GM23338 (cell line): ENCODE measurements at regions not wholly inside any gene's neighbourhood (a gene's known extent, or its start where the extent isn't known, plus 50 kb on each side); places are given as distances from the start of the nearest gene placed in this dataset.

Experiments used
- ATAC-seq: fragments of 200-7000 bp; cut with Tn5 transposase; 3 replicates; pipeline ENCODE4 v1.9.1; 2020
- DNase-seq: peaks from one replicate; pipeline ENCODE4 v3.0.0-alpha.2; 2015; ENCODE audit warnings: low spot score
- H2AFZ ChIP-seq: fragments of 200-600 bp; sonication (generic); 2 replicates; pipeline ENCODE4 v1.8.0; 2016; ENCODE audit warnings: antibody characterized with exemption, mild to moderate bottlenecking, moderate library complexity
- H3F3A ChIP-seq: fragments of 200-600 bp; sonication (generic); replicated peaks from 2 replicates; pipeline ENCODE4 v1.8.0; 2017; ENCODE audit warnings: antibody characterized with exemption, mixed run types, low read depth
- H3K27ac ChIP-seq: fragments of 200-600 bp; sonication (generic); 2 replicates; pipeline ENCODE4 v1.6.1; 2016; ENCODE audit warnings: low read depth
- H3K27me3 ChIP-seq: fragments of 200-600 bp; sonication (generic); 2 replicates; pipeline ENCODE4 v1.8.0; 2016; ENCODE audit warnings: mild to moderate bottlenecking, mixed run types, moderate library complexity; ENCODE audit not compliant: insufficient read depth
- H3K36me3 ChIP-seq: fragments of 200-600 bp; sonication (generic); 2 replicates; pipeline ENCODE4 v1.8.0; 2016; ENCODE audit warnings: mild to moderate bottlenecking; ENCODE audit not compliant: insufficient read depth
- H3K4me1 ChIP-seq: fragments of 200-600 bp; sonication (generic); 2 replicates; pipeline ENCODE4 v1.8.0; 2016; ENCODE audit warnings: mild to moderate bottlenecking, moderate library complexity; ENCODE audit not compliant: insufficient read depth
- H3K4me2 ChIP-seq: fragments of 200-600 bp; sonication (generic); 2 replicates; pipeline ENCODE4 v1.7.1; 2017; ENCODE audit warnings: mixed run types
- H3K4me3 ChIP-seq: fragments of 200-600 bp; sonication (generic); 2 replicates; pipeline ENCODE4 v1.6.1; 2016; ENCODE audit warnings: mixed run types
- H3K79me2 ChIP-seq: fragments of 200-600 bp; sonication (generic); replicated peaks from 2 replicates; pipeline ENCODE4 v1.8.0; 2017; ENCODE audit warnings: mild to moderate bottlenecking; ENCODE audit not compliant: insufficient read depth
- H3K9me2 ChIP-seq: fragments of 200-600 bp; sonication (generic); 2 replicates; pipeline ENCODE4 v1.8.0; 2017; ENCODE audit not compliant: insufficient read depth
- H4K20me1 ChIP-seq: fragments of 200-600 bp; sonication (generic); replicated peaks from 2 replicates; pipeline ENCODE4 v1.8.0; 2017; ENCODE audit warnings: mild to moderate bottlenecking; ENCODE audit not compliant: insufficient read depth
- H3K27ac Mint-ChIP-seq: 2 replicates; pipeline ENCODE4 v1.8.0; 2020; ENCODE audit warnings: inconsistent platforms, mild to moderate bottlenecking, moderate library complexity, mixed read lengths
- H3K27me3 Mint-ChIP-seq: 3 replicates; pipeline ENCODE4 v1.8.0; 2022; ENCODE audit warnings: low read depth, mild to moderate bottlenecking, moderate library complexity, mixed read lengths, inconsistent platforms; ENCODE audit not compliant: insufficient read depth, poor library complexity
- H3K36me3 Mint-ChIP-seq: 3 replicates; pipeline ENCODE4 v1.8.0; 2021; ENCODE audit warnings: low read depth, mild to moderate bottlenecking, inconsistent platforms, moderate library complexity, mixed read lengths
- H3K4me1 Mint-ChIP-seq: 3 replicates; pipeline ENCODE4 v1.8.0; 2020; ENCODE audit warnings: mild to moderate bottlenecking, inconsistent platforms, mixed read lengths
- H3K4me3 Mint-ChIP-seq: 3 replicates; pipeline ENCODE4 v1.8.0; 2021; ENCODE audit warnings: moderate library complexity, mild to moderate bottlenecking, inconsistent platforms, mixed read lengths
- H3K9me3 Mint-ChIP-seq: 3 replicates; pipeline ENCODE4 v1.8.0; 2020; ENCODE audit warnings: moderate library complexity, mild to moderate bottlenecking, inconsistent platforms, mixed read lengths
- CREB1 ChIP-seq: fragments of 250-450 bp; sonication (Bioruptor Pico); IDR thresholded peaks from 2 replicates; pipeline ENCODE4 v1.5.0; 2020; ENCODE audit warnings: low read depth, mild to moderate bottlenecking, moderate library complexity
- CTCF ChIP-seq, 2 experiments: fragments of 200-600 bp in 1 of 2; sonication (generic) in 1 of 2; conservative IDR thresholded peaks; 2 replicates each; pipeline versions ENCODE4 v1.5.1 to v1.6.1; 2016 to 2017; ENCODE audit warnings: antibody characterized with exemption in 2 of 2, low read depth in 2 of 2, mild to moderate bottlenecking in 2 of 2, moderate library complexity in 1 of 2
- ETS1 ChIP-seq: IDR thresholded peaks from 2 replicates; pipeline ENCODE4 v1.6.1; 2016; ENCODE audit warnings: antibody characterized with exemption
- EZH2 ChIP-seq: fragments of 200-600 bp; sonication (generic); IDR thresholded peaks from one replicate; pipeline ENCODE4 v1.8.0; 2017; ENCODE audit warnings: antibody characterized with exemption, mild to moderate bottlenecking, low read depth; ENCODE audit not compliant: unreplicated experiment
- EZH2phosphoT487 ChIP-seq: fragments of 200-600 bp; sonication (generic); IDR thresholded peaks from one replicate; pipeline ENCODE4 v1.8.1; 2018; ENCODE audit warnings: antibody characterized with exemption; ENCODE audit not compliant: unreplicated experiment
- JUNB ChIP-seq: IDR thresholded peaks from one replicate; pipeline ENCODE4 v1.6.1; 2016; ENCODE audit warnings: antibody characterized with exemption; ENCODE audit not compliant: unreplicated experiment
- NANOG ChIP-seq: IDR thresholded peaks from 2 replicates; pipeline ENCODE4 v1.6.1; 2016; ENCODE audit warnings: antibody characterized with exemption, borderline replicate concordance
- POLR2AphosphoS5 ChIP-seq: IDR thresholded peaks from 2 replicates; pipeline ENCODE4 v1.6.1; 2016; ENCODE audit warnings: antibody characterized with exemption, low read depth
- REST ChIP-seq: IDR thresholded peaks from one replicate; pipeline ENCODE4 v1.6.1; 2018; ENCODE audit warnings: antibody characterized with exemption; ENCODE audit not compliant: unreplicated experiment
- STAT1 ChIP-seq: IDR thresholded peaks from one replicate; pipeline ENCODE4 v1.6.1; 2016; ENCODE audit warnings: antibody characterized with exemption; ENCODE audit not compliant: unreplicated experiment
- ZNF331 ChIP-seq: fragments of 250-450 bp; sonication (Bioruptor Pico); IDR thresholded peaks from 2 replicates; pipeline ENCODE4 v1.5.0; 2020; ENCODE audit warnings: low read depth, mild to moderate bottlenecking, moderate library complexity

GRCh38 chr18:77517901-77518300, 268.3 kb downstream of the GALR1 start:
- TF ChIP-seq ETS1, result no peak
- no peak for TF ChIP-seq ZNF331 (CRISPR knock-in tag)
- TF ChIP-seq JUNB, result no peak
- TF ChIP-seq CREB1 (CRISPR knock-in tag), result no peak
- TF ChIP-seq STAT1, result no peak
- no peak for TF ChIP-seq EZH2phosphoT487
- Histone ChIP-seq H3K27ac (no peak overlapping the region), H3K9me2 (no peaks in the 10 kb centered on the region), H3K27me3 (no peaks in the 10 kb centered on the region), H3F3A (no peaks in the 10 kb centered on the region), H3K36me3 (no peaks in the 10 kb centered on the region), H3K4me1 (no peaks in the 10 kb centered on the region), H3K4me2 (no peak overlapping the region), H3K79me2 (no peaks in the 10 kb centered on the region), H3K4me3 (no peak overlapping the region), H4K20me1 (no peaks in the 10 kb centered on the region), H2AFZ (no peak overlapping the region)
- Mint-ChIP-seq H3K27me3 (no peaks in the 10 kb centered on the region), H3K36me3 (no peaks in the 10 kb centered on the region), H3K4me3 (no peak overlapping the region), H3K27ac (no peak overlapping the region), H3K4me1 (no peaks in the 10 kb centered on the region), H3K9me3 (peaks cover 3% of the 10 kb centered on the region; the same call in 1 of the 3 replicates)
- no peak for DNase-seq
- no peak for ATAC-seq

GRCh38 chr18:77520767-77521166, 271.1 kb downstream of the GALR1 start:
- H3K36me3 ChIP-seq, result no peaks in the 10 kb centered on the region
- H3K36me3 Mint-ChIP-seq, result no peaks in the 10 kb centered on the region
- H3K4me2 ChIP-seq, result no peak overlapping the region
- DNase-seq (no peak), ATAC-seq (no peak)
- H3K9me3 Mint-ChIP-seq, result no peaks in the 10 kb centered on the region
- no peaks in the 10 kb centered on the region for H4K20me1 ChIP-seq
- no peak overlapping the region for H2AFZ ChIP-seq
- no peak overlapping the region for H3K27ac Mint-ChIP-seq
- H3F3A ChIP-seq, result no peaks in the 10 kb centered on the region
- no peak overlapping the region for H3K4me3 Mint-ChIP-seq
- no peaks in the 10 kb centered on the region for H3K27me3 ChIP-seq
- no peaks in the 10 kb centered on the region for H3K27me3 Mint-ChIP-seq
- H3K79me2 ChIP-seq, result no peaks in the 10 kb centered on the region
- no peaks in the 10 kb centered on the region for H3K9me2 ChIP-seq
- H3K4me1 ChIP-seq, result no peaks in the 10 kb centered on the region
- no peak overlapping the region for H3K27ac ChIP-seq
- H3K4me1 Mint-ChIP-seq, result no peaks in the 10 kb centered on the region
- H3K4me3 ChIP-seq, result no peak overlapping the region
- TF ChIP-seq REST (no peak), CTCF (conservative IDR thresholded peaks at IDR 0.05; ENCODE audit: low read depth in 2 of 2) (no peak), JUNB (no peak), EZH2 (no peak), ETS1 (no peak), CREB1 (CRISPR knock-in tag) (no peak), NANOG (no peak), STAT1 (no peak), EZH2phosphoT487 (no peak), POLR2AphosphoS5 (no peak)
